ENCODE measurements at regions not wholly inside any gene's neighbourhood (a gene's known extent, or its start where the extent isn't known, plus 50 kb on each side); places are given as distances from the start of the nearest gene placed in this dataset.

GRCh38 chr20:19001177-19001576, 187.6 kb downstream of the SCP2D1 start:
- FAIRE-seq = no peak

GRCh38 chr20:19003366-19004336, 190.1 kb downstream of the SCP2D1 start:
- FAIRE-seq = no peak

- no peak for FAIRE-seq
Measured at GRCh38 chr20:19004975-19005374, 191.4 kb downstream of the SCP2D1 start.

- FAIRE-seq = no peak
Measured at GRCh38 chr20:19008497-19008896, 194.9 kb downstream of the SCP2D1 start.

- FAIRE-seq = no peak
Measured at GRCh38 chr20:19009081-19009688, 195.6 kb downstream of the SCP2D1 start.

- FAIRE-seq = no peak
Measured at GRCh38 chr20:19012676-19013075, 199.1 kb downstream of the SCP2D1 start.

GRCh38 chr20:19013907-19014306, 198.5 kb upstream of the SLC24A3 start:
- no peak for FAIRE-seq

- no peak for FAIRE-seq
Measured at GRCh38 chr20:19015351-19016139, 196.9 kb upstream of the SLC24A3 start.

- no peak for FAIRE-seq
Measured at GRCh38 chr20:19016140-19016497, 196.3 kb upstream of the SLC24A3 start.

GRCh38 chr20:19017104-19017690, 195.2 kb upstream of the SLC24A3 start:
- FAIRE-seq = no peak

GRCh38 chr20:19018881-19019280, 193.6 kb upstream of the SLC24A3 start:
- FAIRE-seq = no peak

GRCh38 chr20:19019734-19020364, 192.6 kb upstream of the SLC24A3 start:
- no peak for FAIRE-seq

GRCh38 chr20:19021406-19022117, 190.9 kb upstream of the SLC24A3 start:
- FAIRE-seq = no peak

- no peak for FAIRE-seq
Measured at GRCh38 chr20:19022118-19022575, 190.3 kb upstream of the SLC24A3 start.

- FAIRE-seq = no peak
Measured at GRCh38 chr20:19022791-19023448, 189.5 kb upstream of the SLC24A3 start.

- no peak for FAIRE-seq
Measured at GRCh38 chr20:19024296-19025035, 188.0 kb upstream of the SLC24A3 start.

GRCh38 chr20:19025430-19026120, 186.9 kb upstream of the SLC24A3 start:
- FAIRE-seq = no peak

- FAIRE-seq = no peak
Measured at GRCh38 chr20:19026121-19026878, 186.1 kb upstream of the SLC24A3 start.
